HUES48 (cell line): ENCODE measurements at regions not wholly inside any gene's neighbourhood (a gene's known extent, or its start where the extent isn't known, plus 50 kb on each side); places are given as distances from the start of the nearest gene placed in this dataset.

ENCODE experiments used
- H3K27ac ChIP-seq: one replicate; pipeline ENCODE4 v1.7.0; 2013; ENCODE audit warnings: low read depth, low read length, inconsistent platforms
- H3K27me3 ChIP-seq: 2 replicates; pipeline ENCODE4 v1.6.1; 2013; ENCODE audit warnings: mild to moderate bottlenecking, low read length; ENCODE audit not compliant: control insufficient read depth, insufficient read depth
- H3K36me3 ChIP-seq: 2 replicates; pipeline ENCODE4 v1.6.1; 2013; ENCODE audit warnings: low read length; ENCODE audit not compliant: control insufficient read depth, insufficient read depth
- H3K4me1 ChIP-seq: 2 replicates; pipeline ENCODE4 v1.6.1; 2013; ENCODE audit warnings: mild to moderate bottlenecking, low read length; ENCODE audit not compliant: control insufficient read depth, insufficient read depth
- H3K4me3 ChIP-seq: 2 replicates; pipeline ENCODE4 v1.5.1; 2013; ENCODE audit warnings: mild to moderate bottlenecking, low read depth, low read length
- H3K9ac ChIP-seq: 2 replicates; pipeline ENCODE4 v1.6.1; 2013; ENCODE audit warnings: mild to moderate bottlenecking, low read depth, low read length, moderate library complexity
- H3K9me3 ChIP-seq: 2 replicates; pipeline ENCODE4 v1.6.1; 2013; ENCODE audit warnings: low read length; ENCODE audit not compliant: control insufficient read depth, insufficient read depth

DNA sequence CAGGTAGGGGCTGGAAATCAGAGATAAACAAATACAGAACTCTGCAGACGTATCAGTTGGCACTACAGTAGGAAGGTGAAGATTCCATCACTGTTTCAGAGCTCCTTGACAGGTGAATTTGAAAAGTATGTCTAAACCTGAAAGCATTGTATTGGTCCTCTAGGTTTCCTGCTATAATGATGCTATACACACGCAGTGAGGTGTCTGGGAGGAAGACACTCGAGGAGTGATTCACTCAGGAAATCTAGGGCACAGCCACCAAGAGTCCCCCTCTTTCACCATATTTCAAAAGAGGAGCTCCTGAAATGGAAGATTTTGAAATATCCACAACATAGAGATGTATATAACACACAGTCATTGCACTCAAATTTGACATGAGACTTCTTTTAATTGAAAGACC, 331.0 kb upstream of the DACH1 start:
- Histone ChIP-seq H3K27me3 (no peaks in the 10 kb centered on the region), H3K36me3 (no peaks in the 10 kb centered on the region), H3K4me3 (no peak overlapping the region), H3K27ac (no peak overlapping the region), H3K4me1 (0 out of 2 replicates have a peak, but pooled peaks cover 10% of the 10 kb centered on the region), H3K9ac (no peak overlapping the region), H3K9me3 (no peaks in the 10 kb centered on the region)

GRCh38 chr13:72195044-72195704, 328.2 kb upstream of the DACH1 start:
- no peak overlapping the region for H3K4me3 ChIP-seq
- H3K27me3 ChIP-seq, result no peaks in the 10 kb centered on the region

GRCh38 chr13:72194523-72194922, 327.5 kb upstream of the DACH1 start:
- Histone ChIP-seq H3K9ac (no peak overlapping the region), H3K27ac (no peak overlapping the region), H3K27me3 (no peaks in the 10 kb centered on the region), H3K4me1 (0 out of 2 replicates have a peak, but pooled peaks cover 7% of the 10 kb centered on the region), H3K9me3 (no peaks in the 10 kb centered on the region), H3K36me3 (no peaks in the 10 kb centered on the region), H3K4me3 (no peak overlapping the region)

More at GRCh38 chr13:72195044-72195704, 328.2 kb upstream of the DACH1 start:
- Histone ChIP-seq H3K9ac (no peak overlapping the region), H3K4me1 (0 out of 2 replicates have a peak, but pooled peaks cover 10% of the 10 kb centered on the region), H3K9me3 (no peaks in the 10 kb centered on the region), H3K27ac (no peak overlapping the region), H3K36me3 (no peaks in the 10 kb centered on the region)

GRCh38 chr13:72186730-72187422, 319.9 kb upstream of the DACH1 start:
- Histone ChIP-seq H3K9me3 (no peaks in the 10 kb centered on the region), H3K36me3 (no peaks in the 10 kb centered on the region), H3K27me3 (no peaks in the 10 kb centered on the region), H3K4me1 (no peaks in the 10 kb centered on the region), H3K9ac (no peak overlapping the region), H3K27ac (no peak overlapping the region), H3K4me3 (no peak overlapping the region)

GRCh38 chr13:72185776-72186175, 318.8 kb upstream of the DACH1 start:
- no peaks in the 10 kb centered on the region for H3K9me3 ChIP-seq
- H3K9ac ChIP-seq, result no peak overlapping the region
- no peak overlapping the region for H3K27ac ChIP-seq
- H3K4me3 ChIP-seq, result no peak overlapping the region
- H3K4me1 ChIP-seq, result no peaks in the 10 kb centered on the region
- no peaks in the 10 kb centered on the region for H3K36me3 ChIP-seq
- no peaks in the 10 kb centered on the region for H3K27me3 ChIP-seq

DNA sequence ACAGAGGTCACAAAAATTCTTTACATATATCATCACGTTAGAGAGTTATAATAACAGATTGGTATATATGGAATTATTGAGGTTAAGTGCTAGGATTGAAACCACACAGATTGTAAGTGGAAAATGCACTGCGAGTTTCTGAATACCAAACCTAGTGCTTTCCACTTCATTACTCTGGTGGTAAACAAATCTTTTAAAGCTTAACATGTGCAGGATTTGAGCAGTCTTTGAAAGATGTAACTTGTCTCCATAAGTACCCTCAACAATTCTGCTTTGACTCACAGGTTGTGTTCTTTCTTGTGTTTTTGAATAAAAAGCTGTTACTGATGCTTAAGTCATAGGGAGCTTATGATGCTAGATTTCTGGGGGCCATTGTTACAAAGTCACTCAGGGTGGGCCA, 314.7 kb upstream of the DACH1 start:
- no peaks in the 10 kb centered on the region for H3K27me3 ChIP-seq
- no peak overlapping the region for H3K27ac ChIP-seq
- no peaks in the 10 kb centered on the region for H3K36me3 ChIP-seq
- no peak overlapping the region for H3K4me3 ChIP-seq
- H3K9ac ChIP-seq, result no peak overlapping the region
- no peaks in the 10 kb centered on the region for H3K9me3 ChIP-seq
- no peaks in the 10 kb centered on the region for H3K4me1 ChIP-seq

DNA sequence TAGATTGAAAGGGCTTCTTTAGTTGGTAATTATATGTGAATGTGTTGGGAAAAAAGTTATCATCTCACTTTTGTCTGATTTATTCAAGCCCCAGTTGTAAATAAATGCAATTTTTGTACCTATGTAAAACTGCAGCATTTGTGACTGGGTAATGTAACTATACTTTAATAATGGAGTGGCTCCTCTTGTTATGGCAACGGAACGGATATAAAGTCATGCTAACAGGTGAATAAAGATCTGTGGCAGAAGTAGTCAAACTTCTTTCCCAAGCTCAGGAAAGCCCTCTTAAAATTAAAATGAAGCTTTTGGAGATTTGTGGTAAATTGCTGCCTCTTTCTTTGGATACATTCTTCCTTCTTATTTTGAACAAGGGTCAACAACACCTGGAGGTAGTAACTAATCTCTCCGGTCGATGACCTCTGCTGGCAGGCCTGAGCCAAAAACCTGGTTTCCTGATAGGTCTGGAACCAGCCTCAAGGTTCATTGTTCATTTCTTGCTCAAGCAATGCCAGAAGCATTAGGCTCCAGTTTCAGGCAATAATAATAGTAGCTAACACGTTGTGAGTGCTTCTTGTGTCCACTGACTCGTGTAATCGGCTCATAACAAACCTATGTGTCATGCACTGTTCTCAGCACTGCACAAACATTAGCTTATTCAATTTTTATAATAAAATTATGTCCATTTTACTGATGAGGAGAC, 313.4 kb upstream of the DACH1 start:
- Histone ChIP-seq H3K9me3 (no peaks in the 10 kb centered on the region), H3K9ac (no peak overlapping the region), H3K36me3 (no peaks in the 10 kb centered on the region), H3K4me3 (no peak overlapping the region), H3K27me3 (no peaks in the 10 kb centered on the region), H3K4me1 (0 out of 2 replicates have a peak, but pooled peaks cover 4% of the 10 kb centered on the region), H3K27ac (no peak overlapping the region)

GRCh38 chr13:72174549-72174948, 307.5 kb upstream of the DACH1 start:
- Histone ChIP-seq H3K9ac (no peak overlapping the region), H3K27ac (no peak overlapping the region), H3K27me3 (no peaks in the 10 kb centered on the region), H3K36me3 (no peaks in the 10 kb centered on the region), H3K4me1 (0 out of 2 replicates have a peak, but pooled peaks cover 4% of the 10 kb centered on the region), H3K9me3 (no peaks in the 10 kb centered on the region), H3K4me3 (no peak overlapping the region)

- Histone ChIP-seq H3K27me3 (no peaks in the 10 kb centered on the region), H3K9me3 (no peaks in the 10 kb centered on the region), H3K4me3 (no peak overlapping the region), H3K9ac (no peak overlapping the region), H3K4me1 (no peaks in the 10 kb centered on the region), H3K36me3 (no peaks in the 10 kb centered on the region), H3K27ac (no peak overlapping the region)
These were observed 303.6 kb upstream of the DACH1 start for GRCh38 chr13:72170571-72170970.

GRCh38 chr13:72168126-72168855, 301.3 kb upstream of the DACH1 start:
- Histone ChIP-seq H3K36me3 (no peaks in the 10 kb centered on the region), H3K4me3 (no peak overlapping the region), H3K9me3 (no peaks in the 10 kb centered on the region)

More at GRCh38 chr13:72168126-72168855, 301.3 kb upstream of the DACH1 start:
- no peaks in the 10 kb centered on the region for H3K4me1 ChIP-seq
- no peaks in the 10 kb centered on the region for H3K27me3 ChIP-seq
- H3K9ac ChIP-seq, result no peak overlapping the region
- H3K27ac ChIP-seq, result no peak overlapping the region
